ENCODE measurements at regions not wholly inside any gene's neighbourhood (a gene's known extent, or its start where the extent isn't known, plus 50 kb on each side); places are given as distances from the start of the nearest gene placed in this dataset.
"Not testable (repeated sequence)": the region's sequence is repeated elsewhere in the genome, so short reads cannot be mapped to it uniquely, and the experiment has no call there.

DNA sequence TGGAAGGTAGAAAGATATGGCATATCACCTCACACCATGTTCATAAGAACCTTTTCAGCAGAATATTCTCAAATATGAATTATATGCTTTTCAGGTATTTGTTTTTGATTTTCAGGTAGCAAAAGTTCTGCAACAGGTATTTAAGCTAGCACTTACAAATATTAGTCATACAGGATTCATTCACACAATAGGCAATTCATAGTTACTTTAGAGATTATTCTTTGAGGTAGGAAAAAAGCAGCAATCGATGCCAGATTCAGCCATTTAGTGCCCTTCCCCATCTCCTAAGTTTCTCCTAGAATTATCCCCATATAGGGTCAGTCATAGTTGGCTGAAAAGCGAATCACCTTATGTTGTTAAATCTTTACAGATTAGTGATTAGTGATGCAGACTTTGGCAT, 177.4 kb upstream of the MMADHC start:
- Histone ChIP-seq H3K4me2 (ENCODE audit: unreplicated experiment) (no peak overlapping the region), H3K27me3 (replicated peaks; ENCODE audit: insufficient read depth) (no peaks in the 10 kb centered on the region), H3K4me3 (no peak overlapping the region), H3K9me3 (ENCODE audit: low read depth) (no peaks in the 10 kb centered on the region), H3K79me2 (ENCODE audit: insufficient read depth) (no peaks in the 10 kb centered on the region), H3K36me3 (ENCODE audit: low read depth) (no peaks in the 10 kb centered on the region), H2AFZ (no peak overlapping the region), H3K27ac (no peak overlapping the region), H3F3A (ENCODE audit: insufficient read depth) (peaks cover 28% of the 10 kb centered on the region), H4K20me1 (ENCODE audit: insufficient read depth) (no peaks in the 10 kb centered on the region), H3K9me2 (ENCODE audit: insufficient read depth) (no peaks in the 10 kb centered on the region), H3K4me1 (ENCODE audit: insufficient read depth) (peaks cover 32% of the 10 kb centered on the region), H3K9ac (no peak overlapping the region)
- no peak for DNase-seq
- TF ChIP-seq EZH2phosphoT487 (IDR thresholded peaks at IDR 0.05; ENCODE audit: insufficient read depth, low read depth) = no peak
- no peak for TF ChIP-seq EZH2 (IDR thresholded peaks at IDR 0.05; ENCODE audit: insufficient read depth, poor library complexity, severe bottlenecking)
- 91 to 100% methylated on average over 2 of the region's 2 CpGs for WGBS, 2 experiments (ENCODE audit: low coverage in 1 of 2, low lambda C conversion rate in 2 of 2, missing lambda C conversion rate in 2 of 2)
- in situ Hi-C loops (cut with MboI) = no loop called here

DNA sequence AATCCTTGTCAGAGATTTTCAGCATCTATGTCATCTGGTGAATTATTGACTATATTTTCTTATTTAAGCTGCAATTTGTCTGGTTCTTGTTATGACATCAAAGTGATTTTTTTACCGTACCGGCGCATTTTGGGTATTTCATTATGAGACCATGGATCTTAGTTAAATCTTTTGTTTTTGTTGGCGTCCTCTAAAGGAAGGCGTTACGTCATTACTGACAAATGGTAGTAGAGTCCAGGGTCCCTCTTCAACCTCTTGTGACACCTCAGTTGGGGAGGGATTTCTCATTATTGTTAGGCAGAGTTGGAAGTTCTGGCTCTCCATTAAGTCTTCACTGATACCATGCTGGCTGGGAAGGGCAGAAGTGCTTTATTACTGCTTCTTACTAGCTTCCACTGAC, 175.8 kb upstream of the MMADHC start:
- DNase-seq = no peak
- 95 to 98% methylated on average over 6 of the region's 6 CpGs for WGBS, 2 experiments (ENCODE audit: low coverage in 1 of 2, low lambda C conversion rate in 2 of 2, missing lambda C conversion rate in 2 of 2)
- Histone ChIP-seq H3K9me3 (ENCODE audit: low read depth) (no peaks in the 10 kb centered on the region), H3K27ac (no peak overlapping the region), H3K9ac (no peak overlapping the region), H3K4me1 (ENCODE audit: insufficient read depth) (peaks cover 16% of the 10 kb centered on the region), H2AFZ (no peak overlapping the region), H3K9me2 (ENCODE audit: insufficient read depth) (no peaks in the 10 kb centered on the region), H3F3A (ENCODE audit: insufficient read depth) (peaks cover 16% of the 10 kb centered on the region), H3K27me3 (replicated peaks; ENCODE audit: insufficient read depth) (no peaks in the 10 kb centered on the region), H3K4me3 (no peak overlapping the region), H4K20me1 (ENCODE audit: insufficient read depth) (no peaks in the 10 kb centered on the region), H3K4me2 (ENCODE audit: unreplicated experiment) (no peak overlapping the region), H3K36me3 (ENCODE audit: low read depth) (no peaks in the 10 kb centered on the region), H3K79me2 (ENCODE audit: insufficient read depth) (no peaks in the 10 kb centered on the region)
- in situ Hi-C loops (cut with MboI) = no loop called here
- TF ChIP-seq EZH2phosphoT487 (IDR thresholded peaks at IDR 0.05; ENCODE audit: insufficient read depth, low read depth) (no peak), EZH2 (IDR thresholded peaks at IDR 0.05; ENCODE audit: insufficient read depth, poor library complexity, severe bottlenecking) (no peak)

DNA sequence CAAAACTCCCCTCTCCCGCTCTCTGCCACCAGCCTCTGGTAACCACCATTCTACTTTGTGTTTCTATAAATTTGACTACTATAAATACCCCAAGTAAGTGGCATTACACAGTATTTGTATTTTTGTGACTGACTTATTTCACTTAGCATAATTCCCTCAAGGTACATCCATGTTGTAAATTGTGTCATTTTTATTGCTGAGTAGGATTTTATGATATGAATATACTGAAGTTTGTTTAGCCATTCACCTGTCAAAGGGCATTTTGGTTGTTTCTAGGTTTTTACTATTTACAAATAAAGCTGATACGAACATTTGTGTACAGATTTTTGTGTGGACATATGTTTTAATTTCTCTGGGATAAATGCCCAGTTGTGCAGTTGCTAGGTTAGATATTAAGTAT, 174.0 kb upstream of the MMADHC start:
- Histone ChIP-seq H3K4me1 (ENCODE audit: insufficient read depth) (no peaks in the 10 kb centered on the region), H3K9ac (no peak overlapping the region), H3K27ac (no peak overlapping the region), H2AFZ (no peak overlapping the region), H3K4me3 (no peak overlapping the region), H3K4me2 (ENCODE audit: unreplicated experiment) (no peak overlapping the region), H3K9me3 (ENCODE audit: low read depth) (no peaks in the 10 kb centered on the region), H3F3A (ENCODE audit: insufficient read depth) (no peaks in the 10 kb centered on the region), H3K36me3 (ENCODE audit: low read depth) (no peaks in the 10 kb centered on the region), H3K79me2 (ENCODE audit: insufficient read depth) (no peaks in the 10 kb centered on the region), H4K20me1 (ENCODE audit: insufficient read depth) (no peaks in the 10 kb centered on the region), H3K27me3 (replicated peaks; ENCODE audit: insufficient read depth) (no peaks in the 10 kb centered on the region), H3K9me2 (ENCODE audit: insufficient read depth) (no peaks in the 10 kb centered on the region)
- TF ChIP-seq EZH2phosphoT487 (IDR thresholded peaks at IDR 0.05; ENCODE audit: insufficient read depth, low read depth) (no peak), EZH2 (IDR thresholded peaks at IDR 0.05; ENCODE audit: insufficient read depth, poor library complexity, severe bottlenecking) (no peak)
- WGBS, 2 experiments (ENCODE audit: low coverage in 1 of 2, low lambda C conversion rate in 2 of 2, missing lambda C conversion rate in 2 of 2) = 69 to 73% methylated on average over 2 of the region's 2 CpGs
- in situ Hi-C loops (cut with MboI) = no loop called here
- no peak for DNase-seq

DNA sequence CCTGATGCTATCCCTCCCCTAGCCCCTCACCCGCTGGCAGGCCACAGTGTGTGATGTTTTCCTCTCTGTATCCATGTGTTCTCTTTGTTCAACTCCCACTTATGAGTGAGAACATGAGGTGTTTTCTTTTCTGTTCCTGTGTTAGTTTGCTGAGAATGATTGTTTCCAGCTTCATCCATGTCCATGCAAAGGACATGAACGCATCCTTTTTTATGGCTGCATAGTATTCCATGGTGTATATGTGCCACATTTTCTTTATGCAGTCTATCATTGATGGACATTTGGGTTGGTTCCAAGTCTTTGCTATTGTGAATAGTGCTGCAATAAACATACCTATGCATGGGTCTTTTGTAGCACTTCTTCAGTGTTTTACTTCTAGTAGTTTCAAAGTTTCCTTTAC, 171.8 kb upstream of the MMADHC start:
- H3K9ac ChIP-seq; H3K9me2 ChIP-seq (ENCODE audit: insufficient read depth); H3K4me1 ChIP-seq (ENCODE audit: insufficient read depth); H3K27ac ChIP-seq; in situ Hi-C loops (cut with MboI); H2AFZ ChIP-seq; H3F3A ChIP-seq (ENCODE audit: insufficient read depth); H3K79me2 ChIP-seq (ENCODE audit: insufficient read depth); H4K20me1 ChIP-seq (ENCODE audit: insufficient read depth); H3K4me3 ChIP-seq; H3K4me2 ChIP-seq (ENCODE audit: unreplicated experiment); H3K36me3 ChIP-seq (ENCODE audit: low read depth); H3K9me3 ChIP-seq (ENCODE audit: low read depth); DNase-seq; H3K27me3 ChIP-seq (replicated peaks; ENCODE audit: insufficient read depth): not testable (repeated sequence)
- 44 to 46% methylated on average over 2 of the region's 2 CpGs for WGBS, 2 experiments (ENCODE audit: low coverage in 1 of 2, low lambda C conversion rate in 2 of 2, missing lambda C conversion rate in 2 of 2)

DNA sequence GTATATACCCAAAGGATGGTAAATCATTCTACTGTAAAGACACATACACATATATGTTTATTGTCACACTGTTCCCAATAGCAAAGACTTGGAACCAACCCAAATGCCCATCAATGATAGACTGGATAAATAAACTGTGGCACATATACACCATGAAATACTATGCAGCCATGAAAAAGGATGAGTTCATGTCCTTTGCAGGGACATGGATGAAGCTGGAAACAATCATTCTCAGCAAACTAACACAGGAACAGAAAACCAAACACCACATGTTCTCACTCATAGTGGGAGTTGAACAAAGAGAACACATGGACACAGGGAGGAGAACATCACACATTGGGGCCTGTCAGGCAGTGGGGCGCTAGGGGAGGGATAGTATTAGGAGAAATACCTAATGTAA, 167.1 kb upstream of the MMADHC start:
- H3K9ac ChIP-seq; H3K4me1 ChIP-seq (ENCODE audit: insufficient read depth); H3K9me2 ChIP-seq (ENCODE audit: insufficient read depth); H3K27ac ChIP-seq; DNase-seq; H3K79me2 ChIP-seq (ENCODE audit: insufficient read depth); H4K20me1 ChIP-seq (ENCODE audit: insufficient read depth); H3K4me2 ChIP-seq (ENCODE audit: unreplicated experiment); H2AFZ ChIP-seq; in situ Hi-C loops (cut with MboI); H3F3A ChIP-seq (ENCODE audit: insufficient read depth); H3K4me3 ChIP-seq; H3K36me3 ChIP-seq (ENCODE audit: low read depth); H3K27me3 ChIP-seq (replicated peaks; ENCODE audit: insufficient read depth); H3K9me3 ChIP-seq (ENCODE audit: low read depth): not testable (repeated sequence)
- WGBS, 2 experiments (ENCODE audit: low coverage in 1 of 2, low lambda C conversion rate in 2 of 2, missing lambda C conversion rate in 2 of 2) = 42 to 44% methylated on average over 1 of the region's 1 CpG
